ENCODE measurements at regions not wholly inside any gene's neighbourhood (a gene's known extent, or its start where the extent isn't known, plus 50 kb on each side); places are given as distances from the start of the nearest gene placed in this dataset.
"Not testable (repeated sequence)": the region's sequence is repeated elsewhere in the genome, so short reads cannot be mapped to it uniquely, and the experiment has no call there.

GRCh38 chr5:101084353-101084752 is 181.3 kb upstream of the ST8SIA4 start:
- TF ChIP-seq CTCF (conservative IDR thresholded peaks at IDR 0.05) = no peak
- no peak overlapping the region for H3K27ac ChIP-seq

- no peak overlapping the region for H3K27ac ChIP-seq
- TF ChIP-seq CTCF (conservative IDR thresholded peaks at IDR 0.05) = no peak
Measured at GRCh38 chr5:101080462-101081240, 177.6 kb upstream of the ST8SIA4 start.

GRCh38 chr5:101068298-101068697 is 165.2 kb upstream of the ST8SIA4 start:
- H3K27ac ChIP-seq = no peak overlapping the region

GRCh38 chr5:101067429-101067828 is 164.3 kb upstream of the ST8SIA4 start:
- TF ChIP-seq CTCF (conservative IDR thresholded peaks at IDR 0.05) = no peak
- no peak overlapping the region for H3K27ac ChIP-seq

More at GRCh38 chr5:101068298-101068697, 165.2 kb upstream of the ST8SIA4 start:
- TF ChIP-seq CTCF (conservative IDR thresholded peaks at IDR 0.05) = no peak

- TF ChIP-seq CTCF (conservative IDR thresholded peaks at IDR 0.05) = no peak
- no peak overlapping the region for H3K27ac ChIP-seq
Measured at GRCh38 chr5:101062902-101063301, 159.8 kb upstream of the ST8SIA4 start.

- no peak overlapping the region for H3K27ac ChIP-seq
- TF ChIP-seq CTCF (conservative IDR thresholded peaks at IDR 0.05) = no peak
Measured at GRCh38 chr5:101047181-101047580, 144.1 kb upstream of the ST8SIA4 start.

- H3K27ac ChIP-seq = no peak overlapping the region
- no peak for TF ChIP-seq CTCF (conservative IDR thresholded peaks at IDR 0.05)
Measured at GRCh38 chr5:101045689-101046088, 142.6 kb upstream of the ST8SIA4 start.

- not testable (repeated sequence) for H3K27ac ChIP-seq
Measured at GRCh38 chr5:101040002-101040401, 136.9 kb upstream of the ST8SIA4 start.

Data from VCaP (cell line).